Stomach (tissue), 8 donors: ENCODE measurements at regions not wholly inside any gene's neighbourhood (a gene's known extent, or its start where the extent isn't known, plus 50 kb on each side); places are given as distances from the start of the nearest gene placed in this dataset.

ENCODE experiments used
- DNase-seq, 2 donors: peaks; one replicate each; pipeline versions ENCODE4 v3.0.0 to v3.0.0-alpha.2; 2013 to 2019
- H3K27ac ChIP-seq, 5 donors: fragments of 200-600 bp in 4 of 5; sonication (generic) in 4 of 5; one replicate each; pipeline ENCODE4 v1.5.1; 2013 to 2019; ENCODE audit warnings: mild to moderate bottlenecking in 1 of 5, moderate library complexity in 1 of 5
- H3K27me3 ChIP-seq, 3 donors: fragments of 200-600 bp; sonication (generic); one replicate each; pipeline ENCODE4 v1.5.1; 2017 to 2019; ENCODE audit warnings: mixed run types in 1 of 3
- H3K36me3 ChIP-seq, 4 donors: fragments of 200-600 bp; sonication (generic); 1 replicate in 3 of 4; 2 replicates in 1 of 4; pipeline ENCODE4 v1.5.1; 2016 to 2019
- H3K4me1 ChIP-seq, 4 donors: fragments of 200-600 bp; sonication (generic); one replicate each; pipeline ENCODE4 v1.5.1; 2016 to 2019
- H3K4me3 ChIP-seq, 4 donors: fragments of 200-600 bp; sonication (generic) in 3 of 4; one replicate each; pipeline ENCODE4 v1.5.1; 2016 to 2019; ENCODE audit warnings: mild to moderate bottlenecking in 1 of 4
- H3K9me3 ChIP-seq, 4 donors: fragments of 200-600 bp; sonication (generic); one replicate each; pipeline ENCODE4 v1.5.1; 2016 to 2019
- CTCF ChIP-seq, 7 experiments: fragments of 450-650 bp in 4 of 7; fragments of 200-600 bp in 3 of 7; sonication (generic) in 3 of 7; IDR thresholded peaks; one replicate each; pipeline ENCODE4 v1.5.1; 2016 to 2019; ENCODE audit warnings: antibody characterized with exemption in 7 of 7, control low read depth in 2 of 7, mild to moderate bottlenecking in 1 of 7
- EP300 ChIP-seq: sonication (generic); formaldehyde crosslinking; IDR thresholded peaks from one replicate; pipeline ENCODE4 v1.6.1; 2017; ENCODE audit warnings: antibody characterized with exemption
- POLR2A ChIP-seq, 4 donors: fragments of 450-650 bp; IDR thresholded peaks; one replicate each; pipeline ENCODE4 v1.6.1; 2016; ENCODE audit warnings: antibody characterized with exemption in 4 of 4, control low read depth in 2 of 4, mild to moderate bottlenecking in 1 of 4, moderate library complexity in 1 of 4
- POLR2AphosphoS5 ChIP-seq, 3 donors: sonication (generic); formaldehyde crosslinking; IDR thresholded peaks; one replicate each; pipeline ENCODE4 v1.6.1; 2016; ENCODE audit warnings: antibody characterized with exemption in 3 of 3
- WGBS, 5 donors: extraction: QIAGEN DNeasy Blood & Tissue Kit in 3 of 5; methylation state at CpG; one replicate each; pipeline versions ENCODE4 v1.1.5 to v1.1.7; 2013 to 2018; 5-methylcytosine and 5-hydroxymethylcytosine counted together
- intact Hi-C: fragments of 100-400 bp; cut with DNase I; formaldehyde crosslinking; loops from one replicate; pipeline ENCODE4 v1.15.1; 2023; ENCODE audit warnings: low total_unique reads
- donor health status: healthy with polysubstance abuse.
- donor health status: Bipolar disorder and iron deficiency.
- donor health status: healthy.

- TF ChIP-seq EP300 (no peak), POLR2A (IDR thresholded peaks at IDR 0.05) (no peak)
Measured at GRCh38 chr3:78244136-78244535, 1204.2 kb downstream of the ROBO2 start.

GRCh38 chr3:78249294-78249693 lies 1209.4 kb downstream of the ROBO2 start:
- no peak for TF ChIP-seq CTCF (IDR thresholded peaks at IDR 0.05)
- TF ChIP-seq EP300, result no peak
- no peak for TF ChIP-seq POLR2A (IDR thresholded peaks at IDR 0.05)
- TF ChIP-seq POLR2AphosphoS5 (IDR thresholded peaks at IDR 0.05), result no peak
- H3K27me3 ChIP-seq, result no peaks in the 10 kb centered on the region
- no peaks in the 10 kb centered on the region for H3K4me1 ChIP-seq
- no peaks in the 10 kb centered on the region for H3K36me3 ChIP-seq
- intact Hi-C loops, result no loop called here
- H3K9me3 ChIP-seq, result peaks cover 0 to 16% (median 10%) of the 10 kb centered on the region in 4 donors
- H3K4me3 ChIP-seq, result no peak overlapping the region
- H3K27ac ChIP-seq, result no peak overlapping the region
- WGBS, 5 donors, result 32 to 48% (median 46%) methylated on average over 3 of the region's 3 CpGs
- DNase-seq, result no peak

More at GRCh38 chr3:78244136-78244535, 1204.2 kb downstream of the ROBO2 start:
- Histone ChIP-seq H3K4me3 (no peak overlapping the region), H3K9me3 (peaks cover 4 to 26% (median 22%) of the 10 kb centered on the region in 4 donors), H3K36me3 (no peaks in the 10 kb centered on the region), H3K4me1 (no peaks in the 10 kb centered on the region), H3K27me3 (no peaks in the 10 kb centered on the region), H3K27ac (no peak overlapping the region)
- WGBS, 5 donors, result 28 to 54% (median 33%) methylated on average over 2 of the region's 2 CpGs
- intact Hi-C loops, result no loop called here
- no peak for DNase-seq

GRCh38 chr3:78253860-78254259 lies 1214.0 kb downstream of the ROBO2 start:
- Histone ChIP-seq H3K27ac (no peak overlapping the region), H3K4me3 (no peak overlapping the region), H3K36me3 (no peaks in the 10 kb centered on the region), H3K27me3 (no peaks in the 10 kb centered on the region), H3K4me1 (no peaks in the 10 kb centered on the region), H3K9me3 (peaks cover 0 to 5% (median 0%) of the 10 kb centered on the region in 4 donors)
- TF ChIP-seq POLR2A (IDR thresholded peaks at IDR 0.05) (no peak), EP300 (no peak), CTCF (IDR thresholded peaks at IDR 0.05) (no peak), POLR2AphosphoS5 (IDR thresholded peaks at IDR 0.05) (no peak)
- intact Hi-C loops, result no loop called here
- DNase-seq, result no peak
- 92 to 98% (median 93%) methylated on average over 3 of the region's 3 CpGs for WGBS, 5 donors

GRCh38 chr3:78255403-78255802 lies 1215.5 kb downstream of the ROBO2 start:
- no peaks in the 10 kb centered on the region for H3K27me3 ChIP-seq
- DNase-seq, result no peak
- H3K36me3 ChIP-seq, result no peaks in the 10 kb centered on the region
- H3K4me1 ChIP-seq, result no peaks in the 10 kb centered on the region
- TF ChIP-seq POLR2AphosphoS5 (IDR thresholded peaks at IDR 0.05) (no peak), CTCF (IDR thresholded peaks at IDR 0.05) (no peak), POLR2A (IDR thresholded peaks at IDR 0.05) (no peak), EP300 (no peak)
- H3K27ac ChIP-seq, result no peak overlapping the region
- intact Hi-C loops, result no loop called here
- H3K9me3 ChIP-seq, result peaks cover 0 to 5% (median 0%) of the 10 kb centered on the region in 4 donors
- WGBS, 5 donors, result 33 to 84% (median 71%) methylated on average over 1 of the region's 1 CpG
- H3K4me3 ChIP-seq, result no peak overlapping the region

- H3K27me3 ChIP-seq, result no peaks in the 10 kb centered on the region
- intact Hi-C loops, result no loop called here
- H3K27ac ChIP-seq, result no peak overlapping the region
- no peaks in the 10 kb centered on the region for H3K9me3 ChIP-seq
- WGBS, 5 donors, result 63 to 82% (median 73%) methylated on average over 1 of the region's 1 CpG
- no peak overlapping the region for H3K4me3 ChIP-seq
- H3K36me3 ChIP-seq, result no peaks in the 10 kb centered on the region
- no peak for DNase-seq
- no peaks in the 10 kb centered on the region for H3K4me1 ChIP-seq
- TF ChIP-seq CTCF (IDR thresholded peaks at IDR 0.05), result no peak
- TF ChIP-seq EP300, result no peak
- no peak for TF ChIP-seq POLR2A (IDR thresholded peaks at IDR 0.05)
- no peak for TF ChIP-seq POLR2AphosphoS5 (IDR thresholded peaks at IDR 0.05)
Measured at GRCh38 chr3:78256123-78256522, 1216.2 kb downstream of the ROBO2 start.
